ENCODE measurements at regions not wholly inside any gene's neighbourhood (a gene's known extent, or its start where the extent isn't known, plus 50 kb on each side); places are given as distances from the start of the nearest gene placed in this dataset.
A peak's percentile ranks its signal among the peaks of the same experiment; 100 is the strongest.

GRCh38 chr15:94744080-94744793, 512.9 kb downstream of the MCTP2 start:
- TF ChIP-seq CTCF (IDR thresholded peaks at IDR 0.05; ENCODE audit: low read depth, low read length) = no peak
- H3K27ac ChIP-seq = no peak overlapping the region
- H3K36me3 ChIP-seq = no peaks in the 10 kb centered on the region
- H3K4me3 ChIP-seq = no peak overlapping the region
- no peaks in the 10 kb centered on the region for H3K27me3 ChIP-seq
- H3K9me3 ChIP-seq (ENCODE audit: low read depth) = no peaks in the 10 kb centered on the region
- no peak for DNase-seq (ENCODE audit: low read depth in 1 of 2, low spot score in 1 of 2)
- H3K4me1 ChIP-seq (ENCODE audit: low read depth) = peaks cover 2% of the 10 kb centered on the region

GRCh38 chr15:94745371-94745770, 514.0 kb downstream of the MCTP2 start:
- no peak overlapping the region for H3K27ac ChIP-seq
- DNase-seq (ENCODE audit: low read depth in 1 of 2, low spot score in 1 of 2) = peak in 1 of 2 donors; percentile 41
- no peak overlapping the region for H3K4me3 ChIP-seq
- H3K9me3 ChIP-seq (ENCODE audit: low read depth) = no peaks in the 10 kb centered on the region
- H3K4me1 ChIP-seq (ENCODE audit: low read depth) = peaks cover 2% of the 10 kb centered on the region
- H3K36me3 ChIP-seq = no peaks in the 10 kb centered on the region
- H3K27me3 ChIP-seq = no peaks in the 10 kb centered on the region
- TF ChIP-seq CTCF (IDR thresholded peaks at IDR 0.05; ENCODE audit: low read depth, low read length) = no peak

- H3K4me1 ChIP-seq (ENCODE audit: low read depth) = peaks cover 2% of the 10 kb centered on the region
- H3K4me3 ChIP-seq = no peak overlapping the region
- H3K27me3 ChIP-seq = no peaks in the 10 kb centered on the region
- DNase-seq (ENCODE audit: low read depth in 1 of 2, low spot score in 1 of 2) = no peak
- H3K9me3 ChIP-seq (ENCODE audit: low read depth) = no peaks in the 10 kb centered on the region
- H3K27ac ChIP-seq = no peak overlapping the region
- H3K36me3 ChIP-seq = no peaks in the 10 kb centered on the region
- no peak for TF ChIP-seq CTCF (IDR thresholded peaks at IDR 0.05; ENCODE audit: low read depth, low read length)
Observed at GRCh38 chr15:94747510-94747909, 516.1 kb downstream of the MCTP2 start.

GRCh38 chr15:94749811-94750617, 518.7 kb downstream of the MCTP2 start:
- no peak for TF ChIP-seq CTCF (IDR thresholded peaks at IDR 0.05; ENCODE audit: low read depth, low read length)
- no peak for DNase-seq (ENCODE audit: low read depth in 1 of 2, low spot score in 1 of 2)
- no peaks in the 10 kb centered on the region for H3K9me3 ChIP-seq (ENCODE audit: low read depth)
- H3K27me3 ChIP-seq = no peaks in the 10 kb centered on the region
- no peak overlapping the region for H3K4me3 ChIP-seq
- H3K36me3 ChIP-seq = no peaks in the 10 kb centered on the region
- peaks cover 2% of the 10 kb centered on the region for H3K4me1 ChIP-seq (ENCODE audit: low read depth)
- H3K27ac ChIP-seq = no peak overlapping the region

GRCh38 chr15:94760348-94760747, 529.0 kb downstream of the MCTP2 start:
- no peaks in the 10 kb centered on the region for H3K36me3 ChIP-seq
- no peaks in the 10 kb centered on the region for H3K9me3 ChIP-seq (ENCODE audit: low read depth)
- H3K4me3 ChIP-seq = no peak overlapping the region
- DNase-seq (ENCODE audit: low read depth in 1 of 2, low spot score in 1 of 2) = no peak
- no peak overlapping the region for H3K27ac ChIP-seq
- no peaks in the 10 kb centered on the region for H3K27me3 ChIP-seq
- no peak for TF ChIP-seq CTCF (IDR thresholded peaks at IDR 0.05; ENCODE audit: low read depth, low read length)
- no peaks in the 10 kb centered on the region for H3K4me1 ChIP-seq (ENCODE audit: low read depth)

Data from cardiac muscle cell (in vitro differentiated cells and primary cell).